H9 (cell line): ENCODE measurements at regions not wholly inside any gene's neighbourhood (a gene's known extent, or its start where the extent isn't known, plus 50 kb on each side); places are given as distances from the start of the nearest gene placed in this dataset.

Experiments
- DNase-seq: peaks from one replicate; pipeline ENCODE4 v3.0.0-alpha.2; 2017
- H2AFZ ChIP-seq: one replicate; pipeline ENCODE4 v1.6.1; 2013; ENCODE audit warnings: mild to moderate bottlenecking, low read length, control low read depth, moderate library complexity
- H2AK5ac ChIP-seq: 2 replicates; pipeline ENCODE4 v1.6.1; 2013; ENCODE audit warnings: low read length, control low read depth, mixed read lengths; ENCODE audit not compliant: insufficient read length
- H2BK120ac ChIP-seq: one replicate; pipeline ENCODE4 v1.6.1; 2013; ENCODE audit warnings: low read depth, mild to moderate bottlenecking, low read length, control low read depth, inconsistent platforms; ENCODE audit not compliant: poor library complexity, severe bottlenecking
- H2BK12ac ChIP-seq: 2 replicates; pipeline ENCODE4 v1.6.1; 2013; ENCODE audit warnings: low read length, control low read depth, mixed read lengths, low read depth; ENCODE audit not compliant: insufficient read length
- H2BK15ac ChIP-seq: 2 replicates; pipeline ENCODE4 v1.6.1; 2013; ENCODE audit warnings: low read depth, low read length, control low read depth
- H2BK20ac ChIP-seq: one replicate; pipeline ENCODE4 v1.6.1; 2013; ENCODE audit warnings: low read depth, mild to moderate bottlenecking, low read length, control low read depth, inconsistent platforms; ENCODE audit not compliant: poor library complexity, severe bottlenecking
- H2BK5ac ChIP-seq: 2 replicates; pipeline ENCODE4 v1.6.1; 2013; ENCODE audit warnings: low read length, control low read depth, mixed read lengths; ENCODE audit not compliant: insufficient read length
- H3K14ac ChIP-seq: 2 replicates; pipeline ENCODE4 v1.6.1; 2013; ENCODE audit warnings: low read length, control low read depth; ENCODE audit not compliant: insufficient read depth
- H3K18ac ChIP-seq: 2 replicates; pipeline ENCODE4 v1.6.1; 2013; ENCODE audit warnings: low read depth, mild to moderate bottlenecking, mixed read lengths, low read length, control low read depth; ENCODE audit not compliant: insufficient read length
- H3K23ac ChIP-seq: 2 replicates; pipeline ENCODE4 v1.6.1; 2013; ENCODE audit warnings: low read length, control low read depth, mixed read lengths, low read depth; ENCODE audit not compliant: insufficient read length
- H3K23me2 ChIP-seq: 2 replicates; pipeline ENCODE4 v1.6.1; 2013; ENCODE audit warnings: low read depth, mild to moderate bottlenecking, mixed read lengths, low read length, control low read depth; ENCODE audit not compliant: insufficient read length, poor library complexity, severe bottlenecking
- H3K27ac ChIP-seq: 2 replicates; pipeline ENCODE4 v1.5.1; 2013; ENCODE audit warnings: low read length, control low read depth, mixed read lengths, low read depth; ENCODE audit not compliant: insufficient read length
- H3K27me3 ChIP-seq: 2 replicates; pipeline ENCODE4 v1.6.1; 2013; ENCODE audit warnings: low read length, control low read depth, inconsistent platforms; ENCODE audit not compliant: insufficient read depth
- H3K4ac ChIP-seq: 2 replicates; pipeline ENCODE4 v1.6.1; 2013; ENCODE audit warnings: low read depth, mild to moderate bottlenecking, control low read depth, inconsistent platforms, low read length, moderate library complexity
- H3K4me1 ChIP-seq: 2 replicates; pipeline ENCODE4 v1.6.1; 2013; ENCODE audit warnings: low read length, control low read depth, inconsistent platforms; ENCODE audit not compliant: insufficient read depth
- H3K4me2 ChIP-seq: 2 replicates; pipeline ENCODE4 v1.6.1; 2013; ENCODE audit warnings: low read length, control low read depth, mixed read lengths; ENCODE audit not compliant: insufficient read length, insufficient read depth
- H3K56ac ChIP-seq: 2 replicates; pipeline ENCODE4 v1.6.1; 2013; ENCODE audit warnings: low read depth, mild to moderate bottlenecking, mixed read lengths, low read length, control low read depth; ENCODE audit not compliant: insufficient read length
- H3K79me1 ChIP-seq: 2 replicates; pipeline ENCODE4 v1.6.1; 2013; ENCODE audit warnings: low read depth, mild to moderate bottlenecking, moderate library complexity, low read length, control low read depth, inconsistent platforms; ENCODE audit not compliant: insufficient read depth, poor library complexity, severe bottlenecking
- H3K79me2 ChIP-seq: 2 replicates; pipeline ENCODE4 v1.6.1; 2013; ENCODE audit warnings: low read length, control low read depth, inconsistent platforms; ENCODE audit not compliant: insufficient read depth
- H3K9ac ChIP-seq: 2 replicates; pipeline ENCODE4 v1.6.1; 2013; ENCODE audit warnings: low read length, control low read depth, mixed read lengths; ENCODE audit not compliant: insufficient read length; ENCODE audit errors: extremely low read depth
- H3K9me3 ChIP-seq: one replicate; pipeline ENCODE4 v1.6.1; 2013; ENCODE audit warnings: low read depth, low read length, inconsistent platforms; ENCODE audit not compliant: control insufficient read depth
- H3T11ph ChIP-seq: one replicate; pipeline ENCODE4 v1.6.1; 2013; ENCODE audit warnings: mild to moderate bottlenecking, low read length, control low read depth, inconsistent platforms
- H4K20me1 ChIP-seq: one replicate; pipeline ENCODE4 v1.6.1; 2013; ENCODE audit not compliant: control insufficient read depth, insufficient read length, insufficient read depth
- H4K5ac ChIP-seq: 2 replicates; pipeline ENCODE4 v1.6.1; 2013; ENCODE audit warnings: low read depth, mild to moderate bottlenecking, mixed read lengths, low read length, control low read depth; ENCODE audit not compliant: insufficient read length
- H4K8ac ChIP-seq: replicated peaks from 2 replicates; pipeline ENCODE4 v1.6.1; 2013; ENCODE audit warnings: low read length, control low read depth, mixed read lengths, low read depth; ENCODE audit not compliant: insufficient read length
- H4K91ac ChIP-seq: 2 replicates; pipeline ENCODE4 v1.6.1; 2013; ENCODE audit warnings: low read depth, mild to moderate bottlenecking, moderate library complexity, mixed read lengths, low read length, control low read depth; ENCODE audit not compliant: insufficient read length
- H3K27ac Mint-ChIP-seq, 3 experiments: 2 replicates in 2 of 3; 3 replicates in 1 of 3; pipeline ENCODE4 v1.8.0; 2020 to 2021; ENCODE audit warnings: mixed read lengths in 3 of 3, mild to moderate bottlenecking in 1 of 3, moderate library complexity in 1 of 3
- H3K27me3 Mint-ChIP-seq: 2 replicates; pipeline ENCODE4 v1.8.0; 2021; ENCODE audit warnings: low read depth, mild to moderate bottlenecking, moderate library complexity, mixed read lengths
- H3K36me3 Mint-ChIP-seq, 3 experiments: 2 replicates in 2 of 3; 3 replicates in 1 of 3; pipeline ENCODE4 v1.8.0; 2020 to 2021; ENCODE audit warnings: low read depth in 3 of 3, mixed read lengths in 3 of 3; ENCODE audit not compliant: insufficient read depth in 1 of 3
- H3K4me1 Mint-ChIP-seq, 2 experiments: 2 replicates each; pipeline ENCODE4 v1.8.0; 2020; ENCODE audit warnings: mixed read lengths in 2 of 2
- H3K4me3 Mint-ChIP-seq, 2 experiments: 2 replicates in 1 of 2; 3 replicates in 1 of 2; pipeline ENCODE4 v1.8.0; 2020 to 2021; ENCODE audit warnings: mild to moderate bottlenecking in 2 of 2, mixed read lengths in 2 of 2, moderate library complexity in 1 of 2
- H3K9me3 Mint-ChIP-seq, 2 experiments: 2 replicates in 1 of 2; 3 replicates in 1 of 2; pipeline ENCODE4 v1.8.0; 2020; ENCODE audit warnings: mild to moderate bottlenecking in 2 of 2, mixed read lengths in 2 of 2, moderate library complexity in 1 of 2
- CTCF ChIP-seq: fragments of 200-600 bp; sonication (generic); conservative IDR thresholded peaks from 3 replicates; pipeline ENCODE4 v1.8.0; 2021; ENCODE audit warnings: antibody characterized with exemption, mild to moderate bottlenecking
- WGBS: extraction: QIAGEN DNeasy Blood & Tissue Kit; methylation state at CpG from one replicate; pipeline ENCODE4 v1.1.7; 2013; ENCODE audit warnings: missing lambda C conversion rate, low lambda C conversion rate, mixed read lengths; ENCODE audit not compliant: insufficient read length; ENCODE audit errors: extremely low coverage; 5-methylcytosine and 5-hydroxymethylcytosine counted together

GRCh38 chr20:48287021-48287494 lies 501.8 kb upstream of the SULF2 start:
- Histone ChIP-seq H4K91ac (no peak overlapping the region), H2BK120ac (no peak overlapping the region), H3K14ac (no peak overlapping the region), H3K79me1 (no peaks in the 10 kb centered on the region), H4K8ac (no peak overlapping the region), H3K27me3 (no peaks in the 10 kb centered on the region), H3K56ac (no peak overlapping the region), H3K4me1 (no peaks in the 10 kb centered on the region; the same call in 1 of the 2 replicates), H3K23ac (no peak overlapping the region), H3K4ac (no peak overlapping the region), H4K5ac (no peak overlapping the region), H3K9ac (no peak overlapping the region), H2BK20ac (no peak overlapping the region), H3K79me2 (no peaks in the 10 kb centered on the region), H3K4me2 (no peak overlapping the region), H2BK5ac (no peak overlapping the region), H3K18ac (no peak overlapping the region), H3K27ac (no peak overlapping the region), H2AFZ (no peak overlapping the region), H2AK5ac (no peak overlapping the region), H4K20me1 (peaks cover 3% of the 10 kb centered on the region), H3T11ph (no peak overlapping the region), H3K9me3 (no peaks in the 10 kb centered on the region), H3K23me2 (no peaks in the 10 kb centered on the region), H2BK12ac (no peak overlapping the region), H2BK15ac (no peak overlapping the region)
- no peak overlapping the region for H3K27ac Mint-ChIP-seq
- DNase-seq, result no peak
- H3K4me1 Mint-ChIP-seq, result peaks cover 42 to 58% of the 10 kb centered on the region in 2 experiments
- no peak overlapping the region for H3K4me3 Mint-ChIP-seq
- H3K27me3 Mint-ChIP-seq, result peaks cover 4% of the 10 kb centered on the region
- H3K9me3 Mint-ChIP-seq, result peaks cover 0 to 2% of the 10 kb centered on the region in 2 experiments; a peak in 1 of 5 replicates
- no peak for TF ChIP-seq CTCF
- no CpG with 5 or more reads among the region's 7 CpGs for WGBS
- H3K36me3 Mint-ChIP-seq, result no peaks in the 10 kb centered on the region; a peak in 1 of 7 replicates
